ENCODE measurements at regions not wholly inside any gene's neighbourhood (a gene's known extent, or its start where the extent isn't known, plus 50 kb on each side); places are given as distances from the start of the nearest gene placed in this dataset.

DNA sequence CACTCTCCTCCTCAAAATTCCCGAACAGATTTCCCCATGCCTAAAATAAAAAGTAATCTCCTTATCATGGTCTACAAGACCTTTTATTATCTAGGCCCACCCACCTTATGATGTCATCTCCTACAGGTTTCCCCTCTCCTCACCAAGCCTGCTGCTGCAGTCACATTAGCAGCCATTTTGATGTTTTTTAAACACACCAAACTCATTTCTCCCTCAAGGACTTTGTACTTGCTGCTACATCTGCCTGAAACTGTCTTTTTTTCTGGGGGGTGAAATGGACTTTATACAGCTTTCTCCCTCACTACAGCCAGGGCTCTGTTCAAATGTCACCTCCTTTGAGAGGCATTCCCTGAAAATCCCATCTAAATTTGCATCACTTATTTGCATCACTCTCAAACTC, 90.2 kb upstream of the TAB3 start:
- Histone ChIP-seq H3K9ac (ENCODE audit: low read length) (no peak overlapping the region), H2AK5ac (ENCODE audit: low read length, severe bottlenecking) (no peak overlapping the region), H3K79me1 (replicated peaks; ENCODE audit: low read length, poor library complexity, severe bottlenecking) (no peaks in the 10 kb centered on the region), H4K91ac (ENCODE audit: low read length) (no peak overlapping the region), H4K8ac (ENCODE audit: low read length) (no peak overlapping the region), H3K23ac (ENCODE audit: low read length in 2 of 2) (no peak overlapping the region), H2BK120ac (ENCODE audit: low read depth, low read length) (no peak overlapping the region), H3K27ac (ENCODE audit: low read length, poor library complexity, severe bottlenecking) (no peak overlapping the region), H3K4me1 (ENCODE audit: control insufficient read depth, insufficient read depth, low read depth, low read length) (no peaks in the 10 kb centered on the region), H3K36me3 (ENCODE audit: control insufficient read depth in 1 of 2, insufficient read depth in 2 of 2, low read depth in 1 of 2, low read length in 2 of 2) (no peaks in the 10 kb centered on the region), H2BK15ac (ENCODE audit: low read depth, poor library complexity, severe bottlenecking) (no peak overlapping the region), H2AFZ (ENCODE audit: low read depth, low read length) (no peak overlapping the region), H3K27me3 (ENCODE audit: control insufficient read depth in 1 of 2, insufficient read depth in 1 of 2, low read length in 2 of 2) (peaks cover 0 to 25% of the 10 kb centered on the region in 2 experiments), H3K9me3 (ENCODE audit: control insufficient read depth, low read length) (no peaks in the 10 kb centered on the region), H3K4me2 (ENCODE audit: low read length, poor library complexity, severe bottlenecking) (no peak overlapping the region), H3K4me3 (ENCODE audit: insufficient read depth in 1 of 2, low read depth in 1 of 2, low read length in 2 of 2) (no peak overlapping the region), H2BK12ac (ENCODE audit: low read length in 2 of 2) (no peak overlapping the region), H3K14ac (ENCODE audit: low read length in 2 of 2) (no peak overlapping the region), H3K18ac (ENCODE audit: low read depth in 1 of 2, low read length in 2 of 2) (no peak overlapping the region), H2BK5ac (ENCODE audit: low read depth, low read length, poor library complexity, severe bottlenecking) (no peak overlapping the region), H3K4ac (ENCODE audit: low read depth in 1 of 2, low read length in 2 of 2) (no peak overlapping the region)
- no peak for DNase-seq
- WGBS: 85% methylated on average over 1 of the region's 1 CpG

DNA sequence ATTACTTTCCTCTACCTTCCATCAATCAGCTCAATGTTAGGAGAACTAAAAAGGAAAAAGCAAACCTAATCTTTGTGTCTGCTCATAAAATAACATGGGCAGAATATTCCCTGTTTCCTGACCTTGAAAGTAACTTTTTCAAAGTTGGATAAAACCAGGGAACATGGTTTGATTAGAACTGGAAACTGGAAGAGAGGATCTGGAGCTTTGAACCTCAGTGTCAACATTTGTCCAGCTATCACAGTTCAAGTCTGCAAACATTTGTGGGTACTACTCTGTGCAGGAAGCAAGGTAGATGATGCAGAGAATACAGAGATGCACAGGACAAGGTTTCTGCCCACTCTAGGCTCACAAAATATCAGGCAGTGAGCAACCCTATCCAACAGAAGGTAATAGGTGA, 86.4 kb upstream of the TAB3 start:
- Histone ChIP-seq H2AFZ (ENCODE audit: low read depth, low read length) (no peak overlapping the region), H2BK120ac (ENCODE audit: low read depth, low read length) (no peak overlapping the region), H3K4me2 (ENCODE audit: low read length, poor library complexity, severe bottlenecking) (no peak overlapping the region), H3K9me3 (ENCODE audit: control insufficient read depth, low read length) (no peaks in the 10 kb centered on the region), H3K23ac (ENCODE audit: low read length in 2 of 2) (no peak overlapping the region), H3K27me3 (ENCODE audit: control insufficient read depth in 1 of 2, insufficient read depth in 1 of 2, low read length in 2 of 2) (peaks cover 0 to 30% of the 10 kb centered on the region in 2 experiments), H2BK15ac (ENCODE audit: low read depth, poor library complexity, severe bottlenecking) (no peak overlapping the region), H3K4ac (ENCODE audit: low read depth in 1 of 2, low read length in 2 of 2) (no peak overlapping the region), H2BK5ac (ENCODE audit: low read depth, low read length, poor library complexity, severe bottlenecking) (no peak overlapping the region), H4K91ac (ENCODE audit: low read length) (no peak overlapping the region), H4K8ac (ENCODE audit: low read length) (no peak overlapping the region), H3K18ac (ENCODE audit: low read depth in 1 of 2, low read length in 2 of 2) (no peak overlapping the region), H3K9ac (ENCODE audit: low read length) (no peak overlapping the region), H2AK5ac (ENCODE audit: low read length, severe bottlenecking) (no peak overlapping the region), H3K36me3 (ENCODE audit: control insufficient read depth in 1 of 2, insufficient read depth in 2 of 2, low read depth in 1 of 2, low read length in 2 of 2) (no peaks in the 10 kb centered on the region), H2BK12ac (ENCODE audit: low read length in 2 of 2) (no peak overlapping the region), H3K27ac (ENCODE audit: low read length, poor library complexity, severe bottlenecking) (no peak overlapping the region), H3K79me1 (replicated peaks; ENCODE audit: low read length, poor library complexity, severe bottlenecking) (no peaks in the 10 kb centered on the region), H3K4me3 (ENCODE audit: insufficient read depth in 1 of 2, low read depth in 1 of 2, low read length in 2 of 2) (no peak overlapping the region), H3K14ac (ENCODE audit: low read length in 2 of 2) (no peak overlapping the region), H3K4me1 (ENCODE audit: control insufficient read depth, insufficient read depth, low read depth, low read length) (no peaks in the 10 kb centered on the region)
- DNase-seq: no peak

DNA sequence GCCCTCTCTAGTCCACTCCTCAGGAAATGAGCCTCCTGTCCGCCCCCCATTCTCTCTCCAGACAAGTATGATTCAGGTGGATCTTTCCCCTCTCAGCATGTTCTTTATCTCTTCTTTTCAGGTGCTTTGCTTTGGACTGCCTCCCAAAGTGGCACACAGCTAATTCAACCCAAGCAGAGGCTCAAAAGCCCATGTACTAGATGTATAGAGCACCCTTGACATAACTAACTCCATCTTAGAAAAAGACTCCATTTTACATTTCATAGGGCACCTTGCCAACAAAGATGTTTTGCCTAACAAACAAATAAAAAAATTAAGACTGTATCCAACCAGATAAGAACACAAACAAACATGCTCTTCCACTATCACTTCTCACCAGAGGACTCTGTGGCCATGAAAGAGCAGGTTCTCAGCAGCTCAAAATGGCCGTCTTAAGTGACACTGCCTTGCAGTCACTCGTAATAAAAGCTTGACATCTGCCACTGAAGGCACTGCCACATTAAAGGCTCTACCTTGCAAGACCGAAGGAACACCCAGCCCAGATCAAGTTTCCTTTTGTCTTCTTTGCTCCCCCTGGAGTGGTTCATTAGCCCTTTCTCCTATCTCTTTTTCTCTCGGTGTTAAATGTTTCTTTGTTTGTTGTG, 84.9 kb upstream of the TAB3 start:
- H3K27me3 ChIP-seq (ENCODE audit: control insufficient read depth in 1 of 2, insufficient read depth in 1 of 2, low read length in 2 of 2): peaks cover 0 to 30% of the 10 kb centered on the region in 2 experiments
- H2BK120ac ChIP-seq (ENCODE audit: low read depth, low read length): no peak overlapping the region
- no peak overlapping the region for H3K14ac ChIP-seq (ENCODE audit: low read length in 2 of 2)
- WGBS: 72% methylated on average over 4 of the region's 5 CpGs
- no peak overlapping the region for H3K27ac ChIP-seq (ENCODE audit: low read length, poor library complexity, severe bottlenecking)
- H3K9me3 ChIP-seq (ENCODE audit: control insufficient read depth, low read length): no peaks in the 10 kb centered on the region
- no peak for DNase-seq
- no peak overlapping the region for H2BK15ac ChIP-seq (ENCODE audit: low read depth, poor library complexity, severe bottlenecking)
- no peaks in the 10 kb centered on the region for H3K79me1 ChIP-seq (replicated peaks; ENCODE audit: low read length, poor library complexity, severe bottlenecking)
- no peak overlapping the region for H3K9ac ChIP-seq (ENCODE audit: low read length)
- H3K4ac ChIP-seq (ENCODE audit: low read depth in 1 of 2, low read length in 2 of 2): no peak overlapping the region
- H2BK5ac ChIP-seq (ENCODE audit: low read depth, low read length, poor library complexity, severe bottlenecking): no peak overlapping the region
- H3K23ac ChIP-seq (ENCODE audit: low read length in 2 of 2): no peak overlapping the region
- H2AK5ac ChIP-seq (ENCODE audit: low read length, severe bottlenecking): no peak overlapping the region
- no peak overlapping the region for H4K91ac ChIP-seq (ENCODE audit: low read length)
- no peak overlapping the region for H2BK12ac ChIP-seq (ENCODE audit: low read length in 2 of 2)
- no peak overlapping the region for H3K4me2 ChIP-seq (ENCODE audit: low read length, poor library complexity, severe bottlenecking)
- no peaks in the 10 kb centered on the region for H3K36me3 ChIP-seq (ENCODE audit: control insufficient read depth in 1 of 2, insufficient read depth in 2 of 2, low read depth in 1 of 2, low read length in 2 of 2)
- no peaks in the 10 kb centered on the region for H3K4me1 ChIP-seq (ENCODE audit: control insufficient read depth, insufficient read depth, low read depth, low read length)
- no peak overlapping the region for H2AFZ ChIP-seq (ENCODE audit: low read depth, low read length)
- H4K8ac ChIP-seq (ENCODE audit: low read length): no peak overlapping the region
- H3K4me3 ChIP-seq (ENCODE audit: insufficient read depth in 1 of 2, low read depth in 1 of 2, low read length in 2 of 2): no peak overlapping the region
- no peak overlapping the region for H3K18ac ChIP-seq (ENCODE audit: low read depth in 1 of 2, low read length in 2 of 2)

DNA sequence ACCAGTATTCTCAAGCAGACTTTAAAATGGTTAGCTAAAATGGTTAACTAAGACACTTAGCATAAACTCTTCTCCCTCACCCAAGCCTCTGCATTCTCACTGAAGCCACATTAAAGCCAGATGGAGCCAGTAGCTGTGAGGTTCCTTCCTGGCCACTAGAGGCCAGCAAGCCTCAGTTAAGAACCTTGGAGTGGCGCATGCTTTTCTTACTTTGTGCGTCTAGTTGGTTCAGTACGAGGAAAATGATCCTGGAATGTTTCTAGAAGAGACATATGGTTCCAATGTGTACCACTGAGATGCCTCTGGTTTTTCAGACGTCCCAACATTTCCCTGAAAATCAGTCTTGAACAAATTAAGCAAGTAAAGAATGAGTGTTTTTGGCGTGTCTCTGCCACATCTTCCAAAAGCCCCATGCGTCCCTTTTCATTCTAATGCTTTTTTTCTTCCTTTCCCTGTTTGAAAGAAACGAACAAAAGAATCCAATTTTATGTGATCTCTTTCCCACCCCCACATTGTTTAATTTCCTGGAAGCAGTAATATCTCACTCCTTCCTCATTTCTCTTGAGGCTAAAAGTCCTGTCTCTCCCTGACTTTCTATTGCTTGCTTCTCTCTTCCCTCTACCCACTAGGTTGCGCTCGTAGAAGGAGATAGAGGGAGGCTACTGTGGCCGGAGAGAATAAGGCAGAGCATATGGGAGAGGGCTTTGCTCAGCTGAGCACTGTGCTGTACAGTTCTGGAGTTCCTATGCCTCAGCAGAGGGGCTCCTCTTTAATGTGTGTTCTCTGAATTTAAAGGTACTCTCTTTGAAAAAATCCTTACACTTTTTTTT, 82.9 kb upstream of the TAB3 start:
- Histone ChIP-seq H3K4me1 (ENCODE audit: control insufficient read depth, insufficient read depth, low read depth, low read length) (no peaks in the 10 kb centered on the region), H3K9me3 (ENCODE audit: control insufficient read depth, low read length) (no peaks in the 10 kb centered on the region), H2BK120ac (ENCODE audit: low read depth, low read length) (no peak overlapping the region), H3K9ac (ENCODE audit: low read length) (peak overlapping the region; percentile 46), H3K27me3 (ENCODE audit: control insufficient read depth in 1 of 2, insufficient read depth in 1 of 2, low read length in 2 of 2) (peaks cover 0 to 26% of the 10 kb centered on the region in 2 experiments), H3K4ac (ENCODE audit: low read depth in 1 of 2, low read length in 2 of 2) (no peak overlapping the region), H2AK5ac (ENCODE audit: low read length, severe bottlenecking) (no peak overlapping the region), H2AFZ (ENCODE audit: low read depth, low read length) (no peak overlapping the region), H3K27ac (ENCODE audit: low read length, poor library complexity, severe bottlenecking) (no peak overlapping the region), H3K23ac (ENCODE audit: low read length in 2 of 2) (no peak overlapping the region), H4K91ac (ENCODE audit: low read length) (no peak overlapping the region), H4K8ac (ENCODE audit: low read length) (no peak overlapping the region), H2BK12ac (ENCODE audit: low read length in 2 of 2) (no peak overlapping the region), H3K14ac (ENCODE audit: low read length in 2 of 2) (no peak overlapping the region), H3K36me3 (ENCODE audit: control insufficient read depth in 1 of 2, insufficient read depth in 2 of 2, low read depth in 1 of 2, low read length in 2 of 2) (no peaks in the 10 kb centered on the region), H3K4me2 (ENCODE audit: low read length, poor library complexity, severe bottlenecking) (peak overlapping the region; percentile 16), H3K79me1 (replicated peaks; ENCODE audit: low read length, poor library complexity, severe bottlenecking) (no peaks in the 10 kb centered on the region), H3K18ac (ENCODE audit: low read depth in 1 of 2, low read length in 2 of 2) (no peak overlapping the region), H2BK15ac (ENCODE audit: low read depth, poor library complexity, severe bottlenecking) (no peak overlapping the region), H3K4me3 (ENCODE audit: insufficient read depth in 1 of 2, low read depth in 1 of 2, low read length in 2 of 2) (peak overlapping the region in 1 of 2 experiments; percentile 62), H2BK5ac (ENCODE audit: low read depth, low read length, poor library complexity, severe bottlenecking) (no peak overlapping the region)
- WGBS: 10% methylated on average over 4 of the region's 10 CpGs
- peak; percentile 29 for DNase-seq
